ENCODE measurements at regions not wholly inside any gene's neighbourhood (a gene's known extent, or its start where the extent isn't known, plus 50 kb on each side); places are given as distances from the start of the nearest gene placed in this dataset.

GRCh38 chr22:22796724-22797123 lies 90.9 kb upstream of the IGLL5 start:
- H2AFZ ChIP-seq (ENCODE audit: low read length) = no peak overlapping the region
- DNase-seq (ENCODE audit: insufficient read length, low spot score, missing footprints) = no peak
- no peaks in the 10 kb centered on the region for H3K79me2 ChIP-seq (ENCODE audit: insufficient read depth, low read length)
- no peaks in the 10 kb centered on the region for H3K36me3 ChIP-seq (ENCODE audit: insufficient read depth, low read length)
- no peak overlapping the region for H3K4me3 ChIP-seq (ENCODE audit: insufficient read depth, low read length)
- no peaks in the 10 kb centered on the region for H3K27me3 ChIP-seq (ENCODE audit: insufficient read depth, low read length)
- no peaks in the 10 kb centered on the region for H4K20me1 ChIP-seq (ENCODE audit: insufficient read depth, low read length)
- no peaks in the 10 kb centered on the region for H3K4me1 ChIP-seq (ENCODE audit: insufficient read depth, low read length)
- no peak overlapping the region for H3K27ac ChIP-seq (ENCODE audit: low read depth, low read length)
- H3K9me3 ChIP-seq (ENCODE audit: low read depth, low read length) = no peaks in the 10 kb centered on the region
- H3K4me2 ChIP-seq (ENCODE audit: insufficient read depth, low read length) = no peak overlapping the region
- no peak for TF ChIP-seq CTCF (IDR thresholded peaks at IDR 0.05; ENCODE audit: extremely low read depth, low read depth, low read length)

GRCh38 chr22:22798232-22798616 lies 89.4 kb upstream of the IGLL5 start:
- Histone ChIP-seq H4K20me1 (ENCODE audit: insufficient read depth, low read length) (no peaks in the 10 kb centered on the region), H3K79me2 (ENCODE audit: insufficient read depth, low read length) (no peaks in the 10 kb centered on the region), H3K4me2 (ENCODE audit: insufficient read depth, low read length) (no peak overlapping the region), H3K27ac (ENCODE audit: low read depth, low read length) (no peak overlapping the region), H2AFZ (ENCODE audit: low read length) (no peak overlapping the region), H3K4me3 (ENCODE audit: insufficient read depth, low read length) (no peak overlapping the region), H3K4me1 (ENCODE audit: insufficient read depth, low read length) (no peaks in the 10 kb centered on the region), H3K9me3 (ENCODE audit: low read depth, low read length) (no peaks in the 10 kb centered on the region), H3K36me3 (ENCODE audit: insufficient read depth, low read length) (no peaks in the 10 kb centered on the region), H3K27me3 (ENCODE audit: insufficient read depth, low read length) (no peaks in the 10 kb centered on the region)
- TF ChIP-seq CTCF (IDR thresholded peaks at IDR 0.05; ENCODE audit: extremely low read depth, low read depth, low read length) = no peak
- no peak for DNase-seq (ENCODE audit: insufficient read length, low spot score, missing footprints)

GRCh38 chr22:22798716-22799115 lies 88.9 kb upstream of the IGLL5 start:
- H3K4me1 ChIP-seq (ENCODE audit: insufficient read depth, low read length) = no peaks in the 10 kb centered on the region
- no peak overlapping the region for H3K4me3 ChIP-seq (ENCODE audit: insufficient read depth, low read length)
- no peaks in the 10 kb centered on the region for H3K9me3 ChIP-seq (ENCODE audit: low read depth, low read length)
- no peaks in the 10 kb centered on the region for H3K27me3 ChIP-seq (ENCODE audit: insufficient read depth, low read length)
- no peaks in the 10 kb centered on the region for H3K79me2 ChIP-seq (ENCODE audit: insufficient read depth, low read length)
- H3K27ac ChIP-seq (ENCODE audit: low read depth, low read length) = no peak overlapping the region
- no peak overlapping the region for H3K4me2 ChIP-seq (ENCODE audit: insufficient read depth, low read length)
- DNase-seq (ENCODE audit: insufficient read length, low spot score, missing footprints) = no peak
- H4K20me1 ChIP-seq (ENCODE audit: insufficient read depth, low read length) = no peaks in the 10 kb centered on the region
- TF ChIP-seq CTCF (IDR thresholded peaks at IDR 0.05; ENCODE audit: extremely low read depth, low read depth, low read length) = no peak
- no peaks in the 10 kb centered on the region for H3K36me3 ChIP-seq (ENCODE audit: insufficient read depth, low read length)
- H2AFZ ChIP-seq (ENCODE audit: low read length) = no peak overlapping the region

- Histone ChIP-seq H3K79me2 (ENCODE audit: insufficient read depth, low read length) (no peaks in the 10 kb centered on the region), H3K4me3 (ENCODE audit: insufficient read depth, low read length) (no peak overlapping the region), H4K20me1 (ENCODE audit: insufficient read depth, low read length) (no peaks in the 10 kb centered on the region), H2AFZ (ENCODE audit: low read length) (no peak overlapping the region), H3K4me1 (ENCODE audit: insufficient read depth, low read length) (no peaks in the 10 kb centered on the region), H3K9me3 (ENCODE audit: low read depth, low read length) (no peaks in the 10 kb centered on the region), H3K27me3 (ENCODE audit: insufficient read depth, low read length) (no peaks in the 10 kb centered on the region), H3K4me2 (ENCODE audit: insufficient read depth, low read length) (no peak overlapping the region), H3K27ac (ENCODE audit: low read depth, low read length) (no peak overlapping the region), H3K36me3 (ENCODE audit: insufficient read depth, low read length) (no peaks in the 10 kb centered on the region)
- no peak for TF ChIP-seq CTCF (IDR thresholded peaks at IDR 0.05; ENCODE audit: extremely low read depth, low read depth, low read length)
- DNase-seq (ENCODE audit: insufficient read length, low spot score, missing footprints) = no peak
These were observed 88.1 kb upstream of the IGLL5 start for GRCh38 chr22:22799561-22799960.
